ENCODE measurements at regions not wholly inside any gene's neighbourhood (a gene's known extent, or its start where the extent isn't known, plus 50 kb on each side); places are given as distances from the start of the nearest gene placed in this dataset.

DNA sequence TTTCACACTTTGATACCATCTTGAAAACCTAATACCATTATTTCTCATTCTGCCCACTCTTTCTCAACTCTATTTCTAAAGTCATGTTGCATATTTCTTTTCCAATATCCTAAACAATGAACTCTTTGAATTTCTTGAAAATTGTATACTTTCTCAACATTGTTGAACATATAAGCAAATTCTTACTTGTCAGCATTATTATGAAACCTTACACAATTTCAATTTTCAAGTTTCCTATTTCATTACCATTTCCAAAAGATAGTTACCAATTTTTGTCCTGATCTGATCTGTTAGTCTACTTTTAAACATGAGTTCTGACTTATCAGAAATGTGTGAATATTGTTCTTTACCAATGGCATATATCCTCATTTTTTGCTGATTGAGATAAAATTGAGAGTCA lies 806.3 kb upstream of the IGFBP7 start:
- ChIA-PET POLR2A (no interaction called here), CTCF (no interaction called here)
- Histone ChIP-seq H3K9me3 (replicated peaks; ENCODE audit: control insufficient read depth, insufficient read depth, low read length) (peaks cover 2% of the 10 kb centered on the region), H2AFZ (ENCODE audit: low read depth, low read length) (no peak overlapping the region), H3K9me1 (replicated peaks; ENCODE audit: control insufficient read depth, extremely low read depth, insufficient read depth, low read length) (no peaks in the 10 kb centered on the region), H3K36me3 (ENCODE audit: control insufficient read depth in 2 of 2, extremely low read depth in 1 of 2, insufficient read depth in 2 of 2, low read length in 2 of 2) (no peaks in the 10 kb centered on the region), H3K27ac (ENCODE audit: insufficient read depth, low read depth, low read length) (no peak overlapping the region), H3K9ac (replicated peaks; ENCODE audit: extremely low read depth, insufficient read depth, low read length) (no peak overlapping the region), H3K79me2 (ENCODE audit: control insufficient read depth, insufficient read depth, low read length) (no peaks in the 10 kb centered on the region), H3K4me3 (replicated peaks in 1 of 3; ENCODE audit: insufficient read depth in 1 of 3, low read depth in 1 of 3, low read length in 3 of 3) (no peak overlapping the region), H3K27me3 (ENCODE audit: control insufficient read depth in 2 of 2, insufficient read depth in 2 of 2, low read length in 2 of 2) (no peaks in the 10 kb centered on the region), H3K4me1 (ENCODE audit: control insufficient read depth, extremely low read depth, insufficient read depth, low read length) (no peaks in the 10 kb centered on the region), H3K4me2 (ENCODE audit: insufficient read depth, low read length) (no peak overlapping the region), H4K20me1 (replicated peaks; ENCODE audit: control insufficient read depth, extremely low read depth, insufficient read depth, low read length) (no peaks in the 10 kb centered on the region)
- no peak for TF ChIP-seq FOS (IDR thresholded peaks at IDR 0.05; ENCODE audit: borderline replicate concordance, insufficient read depth, low read length)
- TF ChIP-seq POLR2AphosphoS5 (IDR thresholded peaks at IDR 0.05; ENCODE audit: insufficient read depth, low read depth, low read length), result no peak
- TF ChIP-seq JUN (IDR thresholded peaks at IDR 0.05; ENCODE audit: borderline replicate concordance, insufficient read depth, insufficient read length, low read depth), result no peak
- no peak for TF ChIP-seq GATA2 (IDR thresholded peaks at IDR 0.05; ENCODE audit: insufficient read depth, insufficient read length, low read depth, low read length)
- TF ChIP-seq, protein P1, sequence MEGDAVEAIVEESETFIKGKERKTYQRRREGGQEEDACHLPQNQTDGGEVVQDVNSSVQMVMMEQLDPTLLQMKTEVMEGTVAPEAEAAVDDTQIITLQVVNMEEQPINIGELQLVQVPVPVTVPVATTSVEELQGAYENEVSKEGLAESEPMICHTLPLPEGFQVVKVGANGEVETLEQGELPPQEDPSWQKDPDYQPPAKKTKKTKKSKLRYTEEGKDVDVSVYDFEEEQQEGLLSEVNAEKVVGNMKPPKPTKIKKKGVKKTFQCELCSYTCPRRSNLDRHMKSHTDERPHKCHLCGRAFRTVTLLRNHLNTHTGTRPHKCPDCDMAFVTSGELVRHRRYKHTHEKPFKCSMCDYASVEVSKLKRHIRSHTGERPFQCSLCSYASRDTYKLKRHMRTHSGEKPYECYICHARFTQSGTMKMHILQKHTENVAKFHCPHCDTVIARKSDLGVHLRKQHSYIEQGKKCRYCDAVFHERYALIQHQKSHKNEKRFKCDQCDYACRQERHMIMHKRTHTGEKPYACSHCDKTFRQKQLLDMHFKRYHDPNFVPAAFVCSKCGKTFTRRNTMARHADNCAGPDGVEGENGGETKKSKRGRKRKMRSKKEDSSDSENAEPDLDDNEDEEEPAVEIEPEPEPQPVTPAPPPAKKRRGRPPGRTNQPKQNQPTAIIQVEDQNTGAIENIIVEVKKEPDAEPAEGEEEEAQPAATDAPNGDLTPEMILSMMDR (IDR thresholded peaks at IDR 0.05; ENCODE audit: extremely low read depth in 1 of 2, insufficient read depth in 1 of 2, low read depth in 1 of 2, low read length in 2 of 2), result no peak
- no peak for TF ChIP-seq MYC (IDR thresholded peaks at IDR 0.05; ENCODE audit: low read depth, low read length)
- TF ChIP-seq EZH2 (IDR thresholded peaks at IDR 0.05; ENCODE audit: borderline replicate concordance, low read depth, low read length, severe bottlenecking), result no peak
- TF ChIP-seq POLR2A (IDR thresholded peaks at IDR 0.05; ENCODE audit: low read depth, low read length), result no peak
- TF ChIP-seq, protein P2, sequence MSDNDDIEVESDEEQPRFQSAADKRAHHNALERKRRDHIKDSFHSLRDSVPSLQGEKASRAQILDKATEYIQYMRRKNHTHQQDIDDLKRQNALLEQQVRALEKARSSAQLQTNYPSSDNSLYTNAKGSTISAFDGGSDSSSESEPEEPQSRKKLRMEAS (IDR thresholded peaks at IDR 0.05; ENCODE audit: insufficient read depth, insufficient read length), result no peak
- FAIRE-seq (no peak), DNase-seq (ENCODE audit: low read depth, low spot score) (no peak)
- BruUV-seq (replicated peaks), result no TSS peak
- dilution Hi-C loops (cut with MboI; ENCODE audit: extremely low pct_ligation_motif_present, low sequenced_read_pairs) (no loop called here), intact Hi-C loops (cut with micrococcal nuclease) (no loop called here)

Data from endothelial cell of umbilical vein (primary cell).